ENCODE measurements at regions not wholly inside any gene's neighbourhood (a gene's known extent, or its start where the extent isn't known, plus 50 kb on each side); places are given as distances from the start of the nearest gene placed in this dataset.

DNA sequence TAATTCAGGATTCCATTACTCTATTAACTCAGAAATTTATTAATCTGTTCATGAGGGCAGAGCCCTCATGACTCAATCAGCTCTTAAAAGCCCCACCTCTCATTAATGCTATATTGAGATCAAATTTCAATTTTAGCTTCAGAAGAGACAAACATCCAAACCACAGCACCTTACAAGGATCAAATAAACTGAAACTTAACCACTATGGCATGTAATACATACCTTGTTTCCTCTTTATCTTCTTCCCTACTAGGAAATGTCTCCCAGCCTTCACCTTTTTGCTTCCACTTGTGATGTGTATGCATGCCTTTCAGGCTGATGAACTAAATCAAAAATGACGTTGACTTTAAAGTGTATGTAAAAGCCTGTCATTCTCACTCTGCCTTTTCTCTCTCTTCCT lies 2121.3 kb downstream of the NCAM2 start:
- peaks cover 10% of the 10 kb centered on the region; the same call in 1 of the 2 replicates for H3K9me3 ChIP-seq (ENCODE audit: insufficient read depth, low read length)
- TF ChIP-seq, protein P1, sequence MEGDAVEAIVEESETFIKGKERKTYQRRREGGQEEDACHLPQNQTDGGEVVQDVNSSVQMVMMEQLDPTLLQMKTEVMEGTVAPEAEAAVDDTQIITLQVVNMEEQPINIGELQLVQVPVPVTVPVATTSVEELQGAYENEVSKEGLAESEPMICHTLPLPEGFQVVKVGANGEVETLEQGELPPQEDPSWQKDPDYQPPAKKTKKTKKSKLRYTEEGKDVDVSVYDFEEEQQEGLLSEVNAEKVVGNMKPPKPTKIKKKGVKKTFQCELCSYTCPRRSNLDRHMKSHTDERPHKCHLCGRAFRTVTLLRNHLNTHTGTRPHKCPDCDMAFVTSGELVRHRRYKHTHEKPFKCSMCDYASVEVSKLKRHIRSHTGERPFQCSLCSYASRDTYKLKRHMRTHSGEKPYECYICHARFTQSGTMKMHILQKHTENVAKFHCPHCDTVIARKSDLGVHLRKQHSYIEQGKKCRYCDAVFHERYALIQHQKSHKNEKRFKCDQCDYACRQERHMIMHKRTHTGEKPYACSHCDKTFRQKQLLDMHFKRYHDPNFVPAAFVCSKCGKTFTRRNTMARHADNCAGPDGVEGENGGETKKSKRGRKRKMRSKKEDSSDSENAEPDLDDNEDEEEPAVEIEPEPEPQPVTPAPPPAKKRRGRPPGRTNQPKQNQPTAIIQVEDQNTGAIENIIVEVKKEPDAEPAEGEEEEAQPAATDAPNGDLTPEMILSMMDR (IDR thresholded peaks at IDR 0.05; ENCODE audit: insufficient read depth, low read length, poor library complexity, severe bottlenecking): no peak
- no peak for TF ChIP-seq EZH2phosphoT487 (conservative IDR thresholded peaks at IDR 0.05; ENCODE audit: low read length)
- no peaks in the 10 kb centered on the region for H3K9me2 ChIP-seq (replicated peaks; ENCODE audit: insufficient read depth, low read length)
- no peaks in the 10 kb centered on the region for H3K79me2 ChIP-seq (ENCODE audit: insufficient read depth, low read length)
- no peak overlapping the region for H3K4me3 ChIP-seq (ENCODE audit: insufficient read depth, low read length, poor library complexity, severe bottlenecking)
- no peaks in the 10 kb centered on the region for H3K36me3 ChIP-seq (ENCODE audit: low read length)
- no peak overlapping the region for H3K9ac ChIP-seq (ENCODE audit: low read length)
- no peaks in the 10 kb centered on the region for H4K20me1 ChIP-seq (ENCODE audit: low read depth, low read length)
- H2AFZ ChIP-seq (ENCODE audit: low read depth, low read length, severe bottlenecking): peak overlapping the region; percentile 8
- no peaks in the 10 kb centered on the region for H3K27me3 ChIP-seq (ENCODE audit: low read length)
- no peak overlapping the region for H3K4me2 ChIP-seq (ENCODE audit: low read depth, low read length, poor library complexity, severe bottlenecking)
- H3F3A ChIP-seq (ENCODE audit: insufficient read depth): no peaks in the 10 kb centered on the region
- no peak overlapping the region for H3K27ac ChIP-seq (ENCODE audit: low read depth, low read length)

DNA sequence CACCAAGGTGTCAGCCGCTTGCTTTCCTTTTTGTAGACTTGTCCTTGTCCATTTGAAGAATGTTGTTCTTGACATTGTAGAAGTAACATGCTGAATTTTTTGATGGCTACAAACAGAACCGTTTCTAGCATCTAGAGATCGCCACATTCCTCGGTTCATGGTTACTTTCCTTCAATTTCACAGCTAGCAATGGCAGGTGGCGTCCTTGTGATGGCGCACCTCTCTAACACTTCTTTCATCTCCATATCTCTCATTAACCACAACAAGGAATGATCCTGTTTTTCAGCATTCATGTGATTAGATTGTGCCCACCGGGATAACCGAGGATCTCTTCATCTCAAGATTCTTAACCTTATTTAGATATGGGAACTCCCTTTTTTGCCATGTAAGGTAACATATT lies 2129.8 kb downstream of the NCAM2 start:
- Histone ChIP-seq H4K20me1 (ENCODE audit: low read depth, low read length) (no peaks in the 10 kb centered on the region), H3K36me3 (ENCODE audit: low read length) (no peaks in the 10 kb centered on the region), H3K9me2 (replicated peaks; ENCODE audit: insufficient read depth, low read length) (no peaks in the 10 kb centered on the region), H3K27ac (ENCODE audit: low read depth, low read length) (no peak overlapping the region), H3K27me3 (ENCODE audit: low read length) (no peaks in the 10 kb centered on the region), H3K79me2 (ENCODE audit: insufficient read depth, low read length) (no peaks in the 10 kb centered on the region), H3K4me2 (ENCODE audit: low read depth, low read length, poor library complexity, severe bottlenecking) (no peak overlapping the region), H2AFZ (ENCODE audit: low read depth, low read length, severe bottlenecking) (peak overlapping the region; percentile 12), H3K9ac (ENCODE audit: low read length) (no peak overlapping the region), H3F3A (ENCODE audit: insufficient read depth) (no peaks in the 10 kb centered on the region), H3K9me3 (ENCODE audit: insufficient read depth, low read length) (no peaks in the 10 kb centered on the region), H3K4me3 (ENCODE audit: insufficient read depth, low read length, poor library complexity, severe bottlenecking) (no peak overlapping the region)
- no peak for TF ChIP-seq EZH2phosphoT487 (conservative IDR thresholded peaks at IDR 0.05; ENCODE audit: low read length)
- TF ChIP-seq, protein P1 (IDR thresholded peaks at IDR 0.05; ENCODE audit: insufficient read depth, low read length, poor library complexity, severe bottlenecking): no peak

DNA sequence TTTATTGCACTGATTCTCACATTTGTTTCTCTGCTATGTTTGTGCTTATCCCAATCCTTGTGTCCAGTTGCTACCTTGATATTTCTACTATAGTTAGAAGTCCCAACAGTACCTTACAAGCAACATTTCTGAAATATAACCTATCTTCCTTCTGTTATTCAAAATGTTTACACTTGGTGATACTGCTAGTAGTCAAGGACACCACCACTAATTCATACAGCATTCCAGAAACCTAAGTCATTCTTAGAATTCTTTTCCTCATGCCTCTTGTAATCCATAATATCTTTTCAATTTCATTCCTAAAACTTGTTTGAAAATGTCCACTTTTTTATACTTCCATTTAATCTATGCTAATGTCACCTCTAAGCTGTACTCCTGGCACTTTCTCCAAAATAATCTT lies 2132.1 kb downstream of the NCAM2 start:
- Histone ChIP-seq H3K9me3 (ENCODE audit: insufficient read depth, low read length) (no peaks in the 10 kb centered on the region), H3K27me3 (ENCODE audit: low read length) (no peaks in the 10 kb centered on the region), H3K27ac (ENCODE audit: low read depth, low read length) (no peak overlapping the region), H3K9me2 (replicated peaks; ENCODE audit: insufficient read depth, low read length) (no peaks in the 10 kb centered on the region), H3F3A (ENCODE audit: insufficient read depth) (no peaks in the 10 kb centered on the region), H3K4me3 (ENCODE audit: insufficient read depth, low read length, poor library complexity, severe bottlenecking) (no peak overlapping the region), H3K4me2 (ENCODE audit: low read depth, low read length, poor library complexity, severe bottlenecking) (no peak overlapping the region), H2AFZ (ENCODE audit: low read depth, low read length, severe bottlenecking) (peak overlapping the region; percentile 35), H3K79me2 (ENCODE audit: insufficient read depth, low read length) (no peaks in the 10 kb centered on the region), H3K9ac (ENCODE audit: low read length) (no peak overlapping the region), H3K36me3 (ENCODE audit: low read length) (no peaks in the 10 kb centered on the region), H4K20me1 (ENCODE audit: low read depth, low read length) (no peaks in the 10 kb centered on the region)
- TF ChIP-seq EZH2phosphoT487 (conservative IDR thresholded peaks at IDR 0.05; ENCODE audit: low read length): no peak
- TF ChIP-seq, protein P1 (IDR thresholded peaks at IDR 0.05; ENCODE audit: insufficient read depth, low read length, poor library complexity, severe bottlenecking): no peak
